ENCODE measurements at regions not wholly inside any gene's neighbourhood (a gene's known extent, or its start where the extent isn't known, plus 50 kb on each side); places are given as distances from the start of the nearest gene placed in this dataset.

GRCh38 chr12:114851981-114852380 is 168.0 kb upstream of the TBX3 start:
- TF ChIP-seq, protein P1, sequence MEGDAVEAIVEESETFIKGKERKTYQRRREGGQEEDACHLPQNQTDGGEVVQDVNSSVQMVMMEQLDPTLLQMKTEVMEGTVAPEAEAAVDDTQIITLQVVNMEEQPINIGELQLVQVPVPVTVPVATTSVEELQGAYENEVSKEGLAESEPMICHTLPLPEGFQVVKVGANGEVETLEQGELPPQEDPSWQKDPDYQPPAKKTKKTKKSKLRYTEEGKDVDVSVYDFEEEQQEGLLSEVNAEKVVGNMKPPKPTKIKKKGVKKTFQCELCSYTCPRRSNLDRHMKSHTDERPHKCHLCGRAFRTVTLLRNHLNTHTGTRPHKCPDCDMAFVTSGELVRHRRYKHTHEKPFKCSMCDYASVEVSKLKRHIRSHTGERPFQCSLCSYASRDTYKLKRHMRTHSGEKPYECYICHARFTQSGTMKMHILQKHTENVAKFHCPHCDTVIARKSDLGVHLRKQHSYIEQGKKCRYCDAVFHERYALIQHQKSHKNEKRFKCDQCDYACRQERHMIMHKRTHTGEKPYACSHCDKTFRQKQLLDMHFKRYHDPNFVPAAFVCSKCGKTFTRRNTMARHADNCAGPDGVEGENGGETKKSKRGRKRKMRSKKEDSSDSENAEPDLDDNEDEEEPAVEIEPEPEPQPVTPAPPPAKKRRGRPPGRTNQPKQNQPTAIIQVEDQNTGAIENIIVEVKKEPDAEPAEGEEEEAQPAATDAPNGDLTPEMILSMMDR (IDR thresholded peaks at IDR 0.05): no peak
- no peak for TF ChIP-seq POLR2A (IDR thresholded peaks at IDR 0.05)
- no peak for TF ChIP-seq POLR2AphosphoS5 (IDR thresholded peaks at IDR 0.05)
